ENCODE measurements at regions not wholly inside any gene's neighbourhood (a gene's known extent, or its start where the extent isn't known, plus 50 kb on each side); places are given as distances from the start of the nearest gene placed in this dataset.

DNA sequence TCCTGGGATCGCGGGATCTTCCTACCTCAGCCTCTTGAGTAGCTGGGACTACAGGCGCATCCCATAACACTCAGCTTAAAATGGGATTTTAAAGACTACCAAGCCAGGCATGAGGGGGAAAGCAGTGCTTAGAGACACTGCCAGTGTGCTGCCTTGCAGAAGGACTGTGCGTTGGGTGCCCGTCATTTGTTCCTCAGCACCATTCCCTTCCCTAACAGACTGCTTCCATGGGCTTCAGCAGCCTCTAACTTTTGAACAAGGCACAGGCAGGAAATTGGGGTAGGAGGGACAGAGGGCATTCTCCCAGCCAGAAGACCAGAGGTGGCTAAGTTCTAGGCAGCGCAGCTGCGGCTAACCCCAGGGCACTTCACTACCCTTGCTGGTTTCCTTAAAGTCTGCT is 73.9 kb upstream of the USP24 start:
- Histone ChIP-seq H3K4me2 (ENCODE audit: low read length) (no peak overlapping the region), H3K9ac (ENCODE audit: low read length) (no peak overlapping the region), H3F3A (ENCODE audit: low read length, unreplicated experiment) (no peaks in the 10 kb centered on the region), H3K36me3 (ENCODE audit: low read depth, low read length) (no peaks in the 10 kb centered on the region), H3K9me2 (replicated peaks; ENCODE audit: low read length) (no peaks in the 10 kb centered on the region), H3K4me1 (ENCODE audit: insufficient read depth, low read length) (peaks cover 10% of the 10 kb centered on the region), H3K27ac (ENCODE audit: low read length) (no peak overlapping the region), H3K27me3 (ENCODE audit: low read length) (no peaks in the 10 kb centered on the region), H3K4me3 (ENCODE audit: low read length) (no peak overlapping the region), H4K20me1 (ENCODE audit: low read length) (no peaks in the 10 kb centered on the region), H3K79me2 (ENCODE audit: low read length) (no peaks in the 10 kb centered on the region), H3K9me3 (ENCODE audit: low read length) (no peaks in the 10 kb centered on the region), H2AFZ (ENCODE audit: low read length) (no peak overlapping the region)
- DNase-seq (no peak), ATAC-seq (no peak)
- ChIA-PET CTCF (no interaction called here), POLR2A (ENCODE audit: unreplicated experiment) (no interaction called here)
- BruUV-seq (replicated peaks) = no TSS peak
- TF ChIP-seq EZH2phosphoT487 (IDR thresholded peaks at IDR 0.05; ENCODE audit: borderline replicate concordance, low read length) (no peak), EZH2 (IDR thresholded peaks at IDR 0.05; ENCODE audit: low read length, unreplicated experiment) (no peak)
- TF ChIP-seq, protein P1, sequence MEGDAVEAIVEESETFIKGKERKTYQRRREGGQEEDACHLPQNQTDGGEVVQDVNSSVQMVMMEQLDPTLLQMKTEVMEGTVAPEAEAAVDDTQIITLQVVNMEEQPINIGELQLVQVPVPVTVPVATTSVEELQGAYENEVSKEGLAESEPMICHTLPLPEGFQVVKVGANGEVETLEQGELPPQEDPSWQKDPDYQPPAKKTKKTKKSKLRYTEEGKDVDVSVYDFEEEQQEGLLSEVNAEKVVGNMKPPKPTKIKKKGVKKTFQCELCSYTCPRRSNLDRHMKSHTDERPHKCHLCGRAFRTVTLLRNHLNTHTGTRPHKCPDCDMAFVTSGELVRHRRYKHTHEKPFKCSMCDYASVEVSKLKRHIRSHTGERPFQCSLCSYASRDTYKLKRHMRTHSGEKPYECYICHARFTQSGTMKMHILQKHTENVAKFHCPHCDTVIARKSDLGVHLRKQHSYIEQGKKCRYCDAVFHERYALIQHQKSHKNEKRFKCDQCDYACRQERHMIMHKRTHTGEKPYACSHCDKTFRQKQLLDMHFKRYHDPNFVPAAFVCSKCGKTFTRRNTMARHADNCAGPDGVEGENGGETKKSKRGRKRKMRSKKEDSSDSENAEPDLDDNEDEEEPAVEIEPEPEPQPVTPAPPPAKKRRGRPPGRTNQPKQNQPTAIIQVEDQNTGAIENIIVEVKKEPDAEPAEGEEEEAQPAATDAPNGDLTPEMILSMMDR (conservative IDR thresholded peaks at IDR 0.05; ENCODE audit: low read depth, low read length) = no peak
- intact Hi-C loops (cut with micrococcal nuclease) = loop anchor here (5.0 to 10.0 kb wide), 4 partner anchors 156 to 1533 kb away; no protein-coding TSS in a partner anchor

DNA sequence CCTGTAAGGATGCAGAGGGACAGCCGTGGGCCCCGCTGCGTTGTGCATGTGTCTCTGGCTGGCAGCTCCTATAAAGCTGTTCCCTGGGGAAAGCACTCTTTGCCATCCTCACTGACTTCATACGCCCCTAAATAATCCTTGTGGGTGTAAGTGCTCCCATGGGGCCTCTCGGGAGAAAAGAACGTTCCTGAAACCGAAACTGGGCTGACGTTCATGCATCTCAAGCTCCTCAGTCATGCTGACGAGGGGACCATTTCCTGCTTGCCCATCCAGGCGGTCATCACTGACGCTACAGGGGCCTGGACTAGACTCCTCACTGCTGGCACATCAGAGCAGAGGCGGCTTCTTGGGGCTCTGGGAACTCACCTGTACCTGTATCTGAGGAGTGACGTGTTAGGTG is 73.1 kb upstream of the USP24 start:
- intact Hi-C loops (cut with micrococcal nuclease) = loop anchor here (5.0 to 10.0 kb wide), 4 partner anchors 157 to 1534 kb away; no protein-coding TSS in a partner anchor
- ATAC-seq (no peak), DNase-seq (no peak)
- no peaks in the 10 kb centered on the region for H3K36me3 ChIP-seq (ENCODE audit: low read depth, low read length)
- BruUV-seq (replicated peaks) = no TSS peak
- ChIA-PET POLR2A (ENCODE audit: unreplicated experiment) (no interaction called here), CTCF (no interaction called here)
- no peak overlapping the region for H3K4me2 ChIP-seq (ENCODE audit: low read length)
- TF ChIP-seq EZH2 (IDR thresholded peaks at IDR 0.05; ENCODE audit: low read length, unreplicated experiment) (no peak), EZH2phosphoT487 (IDR thresholded peaks at IDR 0.05; ENCODE audit: borderline replicate concordance, low read length) (no peak)
- TF ChIP-seq, protein P1 (conservative IDR thresholded peaks at IDR 0.05; ENCODE audit: low read depth, low read length) = no peak
- no peaks in the 10 kb centered on the region for H3K9me2 ChIP-seq (replicated peaks; ENCODE audit: low read length)
- H3K9me3 ChIP-seq (ENCODE audit: low read length) = no peaks in the 10 kb centered on the region
- H3K4me3 ChIP-seq (ENCODE audit: low read length) = no peak overlapping the region
- H3K79me2 ChIP-seq (ENCODE audit: low read length) = no peaks in the 10 kb centered on the region
- H4K20me1 ChIP-seq (ENCODE audit: low read length) = no peaks in the 10 kb centered on the region
- H3K27me3 ChIP-seq (ENCODE audit: low read length) = no peaks in the 10 kb centered on the region
- no peak overlapping the region for H3K9ac ChIP-seq (ENCODE audit: low read length)
- no peaks in the 10 kb centered on the region for H3F3A ChIP-seq (ENCODE audit: low read length, unreplicated experiment)
- H3K27ac ChIP-seq (ENCODE audit: low read length) = no peak overlapping the region
- H3K4me1 ChIP-seq (ENCODE audit: insufficient read depth, low read length) = peaks cover 10% of the 10 kb centered on the region
- H2AFZ ChIP-seq (ENCODE audit: low read length) = no peak overlapping the region

DNA sequence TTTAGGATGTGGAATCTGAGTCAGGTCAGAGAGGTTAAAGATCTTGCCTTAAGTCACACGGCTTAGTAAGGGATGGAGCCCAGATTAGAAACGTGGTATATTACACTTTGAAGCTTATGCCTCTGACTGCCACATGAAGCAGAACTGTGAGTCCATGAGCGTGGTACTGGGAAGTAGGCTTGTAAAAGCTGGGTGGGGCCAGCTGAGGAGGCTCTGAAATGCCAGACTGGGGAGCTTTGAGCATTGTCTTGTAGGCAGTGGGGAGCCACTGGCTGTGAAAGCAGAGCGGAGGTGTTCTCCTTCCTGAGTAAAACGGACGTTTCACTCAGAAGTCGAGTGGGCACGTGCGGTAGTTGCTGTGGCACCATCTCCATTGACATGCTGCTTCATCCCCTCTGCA is 72.6 kb upstream of the USP24 start:
- H3K27me3 ChIP-seq (ENCODE audit: low read length) = no peaks in the 10 kb centered on the region
- CTCF ChIA-PET = no interaction called here
- TF ChIP-seq EZH2 (IDR thresholded peaks at IDR 0.05; ENCODE audit: low read length, unreplicated experiment) (no peak), EZH2phosphoT487 (IDR thresholded peaks at IDR 0.05; ENCODE audit: borderline replicate concordance, low read length) (no peak)
- TF ChIP-seq, protein P1 (conservative IDR thresholded peaks at IDR 0.05; ENCODE audit: low read depth, low read length) = no peak
- H3K4me2 ChIP-seq (ENCODE audit: low read length) = no peak overlapping the region
- H3K36me3 ChIP-seq (ENCODE audit: low read depth, low read length) = no peaks in the 10 kb centered on the region
- H3K4me3 ChIP-seq (ENCODE audit: low read length) = no peak overlapping the region
- H4K20me1 ChIP-seq (ENCODE audit: low read length) = no peaks in the 10 kb centered on the region
- POLR2A ChIA-PET (ENCODE audit: unreplicated experiment) = no interaction called here
- no peaks in the 10 kb centered on the region for H3F3A ChIP-seq (ENCODE audit: low read length, unreplicated experiment)
- no peak overlapping the region for H2AFZ ChIP-seq (ENCODE audit: low read length)
- DNase-seq (no peak), ATAC-seq (no peak)
- H3K9ac ChIP-seq (ENCODE audit: low read length) = no peak overlapping the region
- no TSS peak for BruUV-seq (replicated peaks)
- H3K9me2 ChIP-seq (replicated peaks; ENCODE audit: low read length) = no peaks in the 10 kb centered on the region
- peaks cover 10% of the 10 kb centered on the region for H3K4me1 ChIP-seq (ENCODE audit: insufficient read depth, low read length)
- intact Hi-C loops (cut with micrococcal nuclease) = loop anchor here (5.0 to 10.0 kb wide), 4 partner anchors 157 to 1535 kb away; no protein-coding TSS in a partner anchor
- H3K9me3 ChIP-seq (ENCODE audit: low read length) = no peaks in the 10 kb centered on the region
- H3K27ac ChIP-seq (ENCODE audit: low read length) = no peak overlapping the region
- no peaks in the 10 kb centered on the region for H3K79me2 ChIP-seq (ENCODE audit: low read length)
